SK-N-SH treated with all-trans-retinoic acid at 6 μM for 48 hours (cell line): ENCODE measurements at regions not wholly inside any gene's neighbourhood (a gene's known extent, or its start where the extent isn't known, plus 50 kb on each side); places are given as distances from the start of the nearest gene placed in this dataset.

Experiments used
- CREB5 ChIP-seq: fragments of 250-450 bp; sonication (Bioruptor Pico); IDR thresholded peaks from 2 replicates; pipeline ENCODE4 v1.5.1; 2020; ENCODE audit warnings: low read depth, mild to moderate bottlenecking, moderate library complexity
- GLIS3 ChIP-seq: fragments of 250-450 bp; sonication (Bioruptor Pico); IDR thresholded peaks from 2 replicates; pipeline ENCODE4 v1.5.0; 2020; ENCODE audit warnings: mild to moderate bottlenecking, moderate library complexity
- ISL1 ChIP-seq: fragments of 250-450 bp; sonication (Bioruptor Pico); IDR thresholded peaks from 2 replicates; pipeline ENCODE4 v2.1.2; 2022; ENCODE audit warnings: mild to moderate bottlenecking, moderate library complexity
- OSR1 ChIP-seq: fragments of 250-450 bp; sonication (Bioruptor Pico); IDR thresholded peaks from 2 replicates; pipeline ENCODE4 v1.8.0; 2022; ENCODE audit warnings: moderate library complexity, mild to moderate bottlenecking, inconsistent platforms
- PATZ1 ChIP-seq: fragments of 250-450 bp; sonication (Bioruptor Pico); IDR thresholded peaks from 2 replicates; pipeline ENCODE4 v1.8.0; 2020; ENCODE audit warnings: mild to moderate bottlenecking, moderate library complexity, borderline replicate concordance
- PPARA ChIP-seq: fragments of 250-450 bp; sonication (Bioruptor Pico); IDR thresholded peaks from 2 replicates; pipeline ENCODE4 v1.5.0; 2020; ENCODE audit warnings: mild to moderate bottlenecking, borderline replicate concordance
- RARB ChIP-seq: fragments of 250-450 bp; sonication (Bioruptor Pico); IDR thresholded peaks from 2 replicates; pipeline ENCODE4 v1.8.0; 2021; ENCODE audit warnings: mild to moderate bottlenecking, moderate library complexity
- ZFP30 ChIP-seq: fragments of 450-650 bp; formaldehyde crosslinking; IDR thresholded peaks from 2 replicates; pipeline ENCODE4 v1.5.0; 2022; ENCODE audit warnings: mild to moderate bottlenecking, moderate library complexity
- ZNF565 ChIP-seq: fragments of 450-650 bp; formaldehyde crosslinking; conservative IDR thresholded peaks from 2 replicates; pipeline ENCODE4 v1.5.0; 2020; ENCODE audit warnings: low read depth, mild to moderate bottlenecking, moderate library complexity

GRCh38 chr6:5938934-5939333, 67.8 kb downstream of the NRN1 start:
- TF ChIP-seq CREB5 (no peak), PATZ1 (CRISPR knock-in tag) (no peak), ZNF565 (no peak), PPARA (CRISPR knock-in tag) (no peak), RARB (no peak), ZFP30 (CRISPR knock-in tag) (no peak), OSR1 (CRISPR knock-in tag) (no peak), ISL1 (no peak), GLIS3 (CRISPR knock-in tag) (no peak)
